H9 (cell line): ENCODE measurements at regions not wholly inside any gene's neighbourhood (a gene's known extent, or its start where the extent isn't known, plus 50 kb on each side); places are given as distances from the start of the nearest gene placed in this dataset.

ENCODE experiments used
- DNase-seq: peaks from one replicate; pipeline ENCODE4 v3.0.0-alpha.2; 2017
- H2AFZ ChIP-seq: one replicate; pipeline ENCODE4 v1.6.1; 2013; ENCODE audit warnings: mild to moderate bottlenecking, low read length, control low read depth, moderate library complexity
- H2AK5ac ChIP-seq: 2 replicates; pipeline ENCODE4 v1.6.1; 2013; ENCODE audit warnings: low read length, control low read depth, mixed read lengths; ENCODE audit not compliant: insufficient read length
- H2BK120ac ChIP-seq: one replicate; pipeline ENCODE4 v1.6.1; 2013; ENCODE audit warnings: low read depth, mild to moderate bottlenecking, low read length, control low read depth, inconsistent platforms; ENCODE audit not compliant: poor library complexity, severe bottlenecking
- H2BK12ac ChIP-seq: 2 replicates; pipeline ENCODE4 v1.6.1; 2013; ENCODE audit warnings: low read length, control low read depth, mixed read lengths, low read depth; ENCODE audit not compliant: insufficient read length
- H2BK15ac ChIP-seq: 2 replicates; pipeline ENCODE4 v1.6.1; 2013; ENCODE audit warnings: low read depth, low read length, control low read depth
- H2BK20ac ChIP-seq: one replicate; pipeline ENCODE4 v1.6.1; 2013; ENCODE audit warnings: low read depth, mild to moderate bottlenecking, low read length, control low read depth, inconsistent platforms; ENCODE audit not compliant: poor library complexity, severe bottlenecking
- H2BK5ac ChIP-seq: 2 replicates; pipeline ENCODE4 v1.6.1; 2013; ENCODE audit warnings: low read length, control low read depth, mixed read lengths; ENCODE audit not compliant: insufficient read length
- H3K14ac ChIP-seq: 2 replicates; pipeline ENCODE4 v1.6.1; 2013; ENCODE audit warnings: low read length, control low read depth; ENCODE audit not compliant: insufficient read depth
- H3K18ac ChIP-seq: 2 replicates; pipeline ENCODE4 v1.6.1; 2013; ENCODE audit warnings: low read depth, mild to moderate bottlenecking, mixed read lengths, low read length, control low read depth; ENCODE audit not compliant: insufficient read length
- H3K23ac ChIP-seq: 2 replicates; pipeline ENCODE4 v1.6.1; 2013; ENCODE audit warnings: low read length, control low read depth, mixed read lengths, low read depth; ENCODE audit not compliant: insufficient read length
- H3K23me2 ChIP-seq: 2 replicates; pipeline ENCODE4 v1.6.1; 2013; ENCODE audit warnings: low read depth, mild to moderate bottlenecking, mixed read lengths, low read length, control low read depth; ENCODE audit not compliant: insufficient read length, poor library complexity, severe bottlenecking
- H3K27ac ChIP-seq: 2 replicates; pipeline ENCODE4 v1.5.1; 2013; ENCODE audit warnings: low read length, control low read depth, mixed read lengths, low read depth; ENCODE audit not compliant: insufficient read length
- H3K27me3 ChIP-seq: 2 replicates; pipeline ENCODE4 v1.6.1; 2013; ENCODE audit warnings: low read length, control low read depth, inconsistent platforms; ENCODE audit not compliant: insufficient read depth
- H3K4ac ChIP-seq: 2 replicates; pipeline ENCODE4 v1.6.1; 2013; ENCODE audit warnings: low read depth, mild to moderate bottlenecking, control low read depth, inconsistent platforms, low read length, moderate library complexity
- H3K4me1 ChIP-seq: 2 replicates; pipeline ENCODE4 v1.6.1; 2013; ENCODE audit warnings: low read length, control low read depth, inconsistent platforms; ENCODE audit not compliant: insufficient read depth
- H3K4me2 ChIP-seq: 2 replicates; pipeline ENCODE4 v1.6.1; 2013; ENCODE audit warnings: low read length, control low read depth, mixed read lengths; ENCODE audit not compliant: insufficient read length, insufficient read depth
- H3K56ac ChIP-seq: 2 replicates; pipeline ENCODE4 v1.6.1; 2013; ENCODE audit warnings: low read depth, mild to moderate bottlenecking, mixed read lengths, low read length, control low read depth; ENCODE audit not compliant: insufficient read length
- H3K79me1 ChIP-seq: 2 replicates; pipeline ENCODE4 v1.6.1; 2013; ENCODE audit warnings: low read depth, mild to moderate bottlenecking, moderate library complexity, low read length, control low read depth, inconsistent platforms; ENCODE audit not compliant: insufficient read depth, poor library complexity, severe bottlenecking
- H3K79me2 ChIP-seq: 2 replicates; pipeline ENCODE4 v1.6.1; 2013; ENCODE audit warnings: low read length, control low read depth, inconsistent platforms; ENCODE audit not compliant: insufficient read depth
- H3K9ac ChIP-seq: 2 replicates; pipeline ENCODE4 v1.6.1; 2013; ENCODE audit warnings: low read length, control low read depth, mixed read lengths; ENCODE audit not compliant: insufficient read length; ENCODE audit errors: extremely low read depth
- H3K9me3 ChIP-seq: one replicate; pipeline ENCODE4 v1.6.1; 2013; ENCODE audit warnings: low read depth, low read length, inconsistent platforms; ENCODE audit not compliant: control insufficient read depth
- H3T11ph ChIP-seq: one replicate; pipeline ENCODE4 v1.6.1; 2013; ENCODE audit warnings: mild to moderate bottlenecking, low read length, control low read depth, inconsistent platforms
- H4K20me1 ChIP-seq: one replicate; pipeline ENCODE4 v1.6.1; 2013; ENCODE audit not compliant: control insufficient read depth, insufficient read length, insufficient read depth
- H4K5ac ChIP-seq: 2 replicates; pipeline ENCODE4 v1.6.1; 2013; ENCODE audit warnings: low read depth, mild to moderate bottlenecking, mixed read lengths, low read length, control low read depth; ENCODE audit not compliant: insufficient read length
- H4K8ac ChIP-seq: replicated peaks from 2 replicates; pipeline ENCODE4 v1.6.1; 2013; ENCODE audit warnings: low read length, control low read depth, mixed read lengths, low read depth; ENCODE audit not compliant: insufficient read length
- H4K91ac ChIP-seq: 2 replicates; pipeline ENCODE4 v1.6.1; 2013; ENCODE audit warnings: low read depth, mild to moderate bottlenecking, moderate library complexity, mixed read lengths, low read length, control low read depth; ENCODE audit not compliant: insufficient read length
- H3K27ac Mint-ChIP-seq, 3 experiments: 2 replicates in 2 of 3; 3 replicates in 1 of 3; pipeline ENCODE4 v1.8.0; 2020 to 2021; ENCODE audit warnings: mixed read lengths in 3 of 3, mild to moderate bottlenecking in 1 of 3, moderate library complexity in 1 of 3
- H3K27me3 Mint-ChIP-seq: 2 replicates; pipeline ENCODE4 v1.8.0; 2021; ENCODE audit warnings: low read depth, mild to moderate bottlenecking, moderate library complexity, mixed read lengths
- H3K36me3 Mint-ChIP-seq, 3 experiments: 2 replicates in 2 of 3; 3 replicates in 1 of 3; pipeline ENCODE4 v1.8.0; 2020 to 2021; ENCODE audit warnings: low read depth in 3 of 3, mixed read lengths in 3 of 3; ENCODE audit not compliant: insufficient read depth in 1 of 3
- H3K4me1 Mint-ChIP-seq, 2 experiments: 2 replicates each; pipeline ENCODE4 v1.8.0; 2020; ENCODE audit warnings: mixed read lengths in 2 of 2
- H3K4me3 Mint-ChIP-seq, 2 experiments: 2 replicates in 1 of 2; 3 replicates in 1 of 2; pipeline ENCODE4 v1.8.0; 2020 to 2021; ENCODE audit warnings: mild to moderate bottlenecking in 2 of 2, mixed read lengths in 2 of 2, moderate library complexity in 1 of 2
- H3K9me3 Mint-ChIP-seq, 2 experiments: 2 replicates in 1 of 2; 3 replicates in 1 of 2; pipeline ENCODE4 v1.8.0; 2020; ENCODE audit warnings: mild to moderate bottlenecking in 2 of 2, mixed read lengths in 2 of 2, moderate library complexity in 1 of 2
- WGBS: extraction: QIAGEN DNeasy Blood & Tissue Kit; methylation state at CpG from one replicate; pipeline ENCODE4 v1.1.7; 2013; ENCODE audit warnings: missing lambda C conversion rate, low lambda C conversion rate, mixed read lengths; ENCODE audit not compliant: insufficient read length; ENCODE audit errors: extremely low coverage; 5-methylcytosine and 5-hydroxymethylcytosine counted together
- TF ChIP-seq, protein P1 (sequence below): fragments of 200-600 bp; sonication (generic); conservative IDR thresholded peaks from 3 replicates; pipeline ENCODE4 v1.8.0; 2021; ENCODE audit warnings: antibody characterized with exemption, mild to moderate bottlenecking

DNA sequence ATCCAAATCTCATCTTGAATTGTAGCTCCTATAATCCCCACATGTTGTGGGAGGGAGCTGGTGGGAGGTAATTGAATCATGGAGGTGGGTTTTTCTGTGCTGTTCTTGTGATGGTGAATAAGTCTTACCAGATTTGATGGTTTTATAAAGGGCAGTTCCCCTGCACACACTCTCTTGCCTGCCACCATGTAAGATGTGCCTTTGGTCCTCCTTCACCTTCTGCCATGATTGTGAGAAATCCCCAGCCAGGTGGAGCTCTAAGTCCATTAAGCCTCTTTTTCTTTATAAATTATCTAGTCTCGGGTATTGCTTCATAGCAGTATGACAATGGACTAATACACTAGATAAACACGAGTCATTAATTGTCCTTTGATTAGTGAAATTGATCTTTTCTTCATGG, 214.5 kb upstream of the CFAP20DC start:
- H4K5ac ChIP-seq: no peak overlapping the region
- no peak overlapping the region for H2BK20ac ChIP-seq
- H3K56ac ChIP-seq: no peak overlapping the region
- Mint-ChIP-seq H3K4me3 (no peak overlapping the region), H3K9me3 (peaks cover 4 to 5% of the 10 kb centered on the region in 2 experiments; a peak in 4 of 5 replicates), H3K4me1 (peaks cover 0 to 2% of the 10 kb centered on the region in 2 experiments; a peak in 2 of 4 replicates), H3K27ac (no peak overlapping the region), H3K36me3 (peaks cover 0 to 7% (median 1%) of the 10 kb centered on the region in 3 experiments; a peak in 3 of 7 replicates), H3K27me3 (peaks cover 2% of the 10 kb centered on the region; the same call in 1 of the 2 replicates)
- no peaks in the 10 kb centered on the region for H3K23me2 ChIP-seq
- H2AFZ ChIP-seq: no peak overlapping the region
- DNase-seq: no peak
- H3K23ac ChIP-seq: no peak overlapping the region
- H3K79me2 ChIP-seq: no peaks in the 10 kb centered on the region
- H3T11ph ChIP-seq: no peak overlapping the region
- H4K91ac ChIP-seq: no peak overlapping the region
- TF ChIP-seq, protein P1, sequence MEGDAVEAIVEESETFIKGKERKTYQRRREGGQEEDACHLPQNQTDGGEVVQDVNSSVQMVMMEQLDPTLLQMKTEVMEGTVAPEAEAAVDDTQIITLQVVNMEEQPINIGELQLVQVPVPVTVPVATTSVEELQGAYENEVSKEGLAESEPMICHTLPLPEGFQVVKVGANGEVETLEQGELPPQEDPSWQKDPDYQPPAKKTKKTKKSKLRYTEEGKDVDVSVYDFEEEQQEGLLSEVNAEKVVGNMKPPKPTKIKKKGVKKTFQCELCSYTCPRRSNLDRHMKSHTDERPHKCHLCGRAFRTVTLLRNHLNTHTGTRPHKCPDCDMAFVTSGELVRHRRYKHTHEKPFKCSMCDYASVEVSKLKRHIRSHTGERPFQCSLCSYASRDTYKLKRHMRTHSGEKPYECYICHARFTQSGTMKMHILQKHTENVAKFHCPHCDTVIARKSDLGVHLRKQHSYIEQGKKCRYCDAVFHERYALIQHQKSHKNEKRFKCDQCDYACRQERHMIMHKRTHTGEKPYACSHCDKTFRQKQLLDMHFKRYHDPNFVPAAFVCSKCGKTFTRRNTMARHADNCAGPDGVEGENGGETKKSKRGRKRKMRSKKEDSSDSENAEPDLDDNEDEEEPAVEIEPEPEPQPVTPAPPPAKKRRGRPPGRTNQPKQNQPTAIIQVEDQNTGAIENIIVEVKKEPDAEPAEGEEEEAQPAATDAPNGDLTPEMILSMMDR: no peak
- no peaks in the 10 kb centered on the region for H3K4me1 ChIP-seq
- no peak overlapping the region for H2BK12ac ChIP-seq
- H3K18ac ChIP-seq: no peak overlapping the region
- H4K8ac ChIP-seq: no peak overlapping the region
- H3K9me3 ChIP-seq: no peaks in the 10 kb centered on the region
- H3K9ac ChIP-seq: no peak overlapping the region
- no peak overlapping the region for H3K14ac ChIP-seq
- no peak overlapping the region for H3K4ac ChIP-seq
- H2BK15ac ChIP-seq: no peak overlapping the region
- H3K79me1 ChIP-seq: no peaks in the 10 kb centered on the region
- H4K20me1 ChIP-seq: no peaks in the 10 kb centered on the region
- WGBS: no CpG with 5 or more reads among the region's 2 CpGs
- H2BK120ac ChIP-seq: no peak overlapping the region
- no peak overlapping the region for H2BK5ac ChIP-seq
- H3K27ac ChIP-seq: no peak overlapping the region
- H3K27me3 ChIP-seq: no peaks in the 10 kb centered on the region
- no peak overlapping the region for H3K4me2 ChIP-seq
- H2AK5ac ChIP-seq: no peak overlapping the region
